ENCODE measurements at regions not wholly inside any gene's neighbourhood (a gene's known extent, or its start where the extent isn't known, plus 50 kb on each side); places are given as distances from the start of the nearest gene placed in this dataset.

- no peak overlapping the region for H3K4me3 ChIP-seq (ENCODE audit: low read length)
- no peak for DNase-seq (ENCODE audit: low read depth, low spot score)
These were observed 409.2 kb upstream of the EPHA7 start for GRCh38 chr6:93828553-93828952.

- DNase-seq (ENCODE audit: low read depth, low spot score) = no peak
- no peak overlapping the region for H3K4me3 ChIP-seq (ENCODE audit: low read length)
These were observed 408.4 kb upstream of the EPHA7 start for GRCh38 chr6:93827728-93828127.

GRCh38 chr6:93825950-93826349 is 406.6 kb upstream of the EPHA7 start:
- no peak for DNase-seq (ENCODE audit: low read depth, low spot score)
- H3K4me3 ChIP-seq (ENCODE audit: low read length) = no peak overlapping the region

- no peak overlapping the region for H3K4me3 ChIP-seq (ENCODE audit: low read length)
- DNase-seq (ENCODE audit: low read depth, low spot score) = no peak
These were observed 404.1 kb upstream of the EPHA7 start for GRCh38 chr6:93823489-93823888.

- DNase-seq (ENCODE audit: low read depth, low spot score) = no peak
These were observed 403.3 kb upstream of the EPHA7 start for GRCh38 chr6:93822434-93823265.

GRCh38 chr6:93821953-93822352 is 402.6 kb upstream of the EPHA7 start:
- no peak for DNase-seq (ENCODE audit: low read depth, low spot score)
- no peak overlapping the region for H3K4me3 ChIP-seq (ENCODE audit: low read length)

More at GRCh38 chr6:93822434-93823265, 403.3 kb upstream of the EPHA7 start:
- no peak overlapping the region for H3K4me3 ChIP-seq (ENCODE audit: low read length)

GRCh38 chr6:93820465-93821082 is 401.2 kb upstream of the EPHA7 start:
- DNase-seq (ENCODE audit: low read depth, low spot score) = no peak
- H3K4me3 ChIP-seq (ENCODE audit: low read length) = no peak overlapping the region

- no peak overlapping the region for H3K4me3 ChIP-seq (ENCODE audit: low read length)
- no peak for DNase-seq (ENCODE audit: low read depth, low spot score)
These were observed 399.8 kb upstream of the EPHA7 start for GRCh38 chr6:93819189-93819588.

GRCh38 chr6:93817937-93818336 is 398.6 kb upstream of the EPHA7 start:
- no peak overlapping the region for H3K4me3 ChIP-seq (ENCODE audit: low read length)
- no peak for DNase-seq (ENCODE audit: low read depth, low spot score)

GRCh38 chr6:93806409-93807270 is 387.3 kb upstream of the EPHA7 start:
- DNase-seq (ENCODE audit: low read depth, low spot score) = no peak
- H3K4me3 ChIP-seq (ENCODE audit: low read length) = no peak overlapping the region

GRCh38 chr6:93801101-93801847 is 381.9 kb upstream of the EPHA7 start:
- no peak for DNase-seq (ENCODE audit: low read depth, low spot score)
- H3K4me3 ChIP-seq (ENCODE audit: low read length) = no peak overlapping the region

- no peak for DNase-seq (ENCODE audit: low read depth, low spot score)
- H3K4me3 ChIP-seq (ENCODE audit: low read length) = no peak overlapping the region
These were observed 379.9 kb upstream of the EPHA7 start for GRCh38 chr6:93799226-93799625.

- no peak for DNase-seq (ENCODE audit: low read depth, low spot score)
These were observed 374.8 kb upstream of the EPHA7 start for GRCh38 chr6:93794166-93794565.

GRCh38 chr6:93792746-93793145 is 373.4 kb upstream of the EPHA7 start:
- no peak overlapping the region for H3K4me3 ChIP-seq (ENCODE audit: low read length)
- no peak for DNase-seq (ENCODE audit: low read depth, low spot score)

More at GRCh38 chr6:93794166-93794565, 374.8 kb upstream of the EPHA7 start:
- H3K4me3 ChIP-seq (ENCODE audit: low read length) = no peak overlapping the region

- H3K4me3 ChIP-seq (ENCODE audit: low read length) = no peak overlapping the region
- no peak for DNase-seq (ENCODE audit: low read depth, low spot score)
These were observed 371.6 kb upstream of the EPHA7 start for GRCh38 chr6:93790981-93791380.

- DNase-seq (ENCODE audit: low read depth, low spot score) = no peak
- H3K4me3 ChIP-seq (ENCODE audit: low read length) = no peak overlapping the region
These were observed 370.2 kb upstream of the EPHA7 start for GRCh38 chr6:93789532-93789931.

GRCh38 chr6:93787841-93788240 is 368.5 kb upstream of the EPHA7 start:
- no peak for DNase-seq (ENCODE audit: low read depth, low spot score)
- no peak overlapping the region for H3K4me3 ChIP-seq (ENCODE audit: low read length)

- no peak overlapping the region for H3K4me3 ChIP-seq (ENCODE audit: low read length)
These were observed 367.3 kb upstream of the EPHA7 start for GRCh38 chr6:93786474-93787330.

More at GRCh38 chr6:93786474-93787330, 367.3 kb upstream of the EPHA7 start:
- no peak for DNase-seq (ENCODE audit: low read depth, low spot score)
